HG03460 (cell line): ENCODE measurements at regions not wholly inside any gene's neighbourhood (a gene's known extent, or its start where the extent isn't known, plus 50 kb on each side); places are given as distances from the start of the nearest gene placed in this dataset.

Source experiments
- ATAC-seq: cut with Tn5 transposase; IDR thresholded peaks from one replicate; pipeline ENCODE4 v1.9.1; 2021; ENCODE audit not compliant: unreplicated experiment

GRCh38 chr14:84760489-84761126, 769.3 kb upstream of the FLRT2 start:
- ATAC-seq = no peak

- no peak for ATAC-seq
Measured at GRCh38 chr14:84767434-84767833, 762.5 kb upstream of the FLRT2 start.

GRCh38 chr14:84770030-84770429, 759.9 kb upstream of the FLRT2 start:
- no peak for ATAC-seq

- ATAC-seq = no peak
Measured at GRCh38 chr14:84777356-84777755, 752.6 kb upstream of the FLRT2 start.

GRCh38 chr14:84782902-84783301, 747.0 kb upstream of the FLRT2 start:
- no peak for ATAC-seq

- ATAC-seq = no peak
Measured at GRCh38 chr14:84783511-84783910, 746.4 kb upstream of the FLRT2 start.

GRCh38 chr14:84785996-84786395, 743.9 kb upstream of the FLRT2 start:
- no peak for ATAC-seq

GRCh38 chr14:84789012-84789411, 740.9 kb upstream of the FLRT2 start:
- ATAC-seq = no peak

GRCh38 chr14:84792722-84793410, 737.1 kb upstream of the FLRT2 start:
- no peak for ATAC-seq

- no peak for ATAC-seq
Measured at GRCh38 chr14:84797326-84797725, 732.6 kb upstream of the FLRT2 start.

- ATAC-seq = no peak
Measured at GRCh38 chr14:84804468-84804867, 725.5 kb upstream of the FLRT2 start.

- no peak for ATAC-seq
Measured at GRCh38 chr14:84804895-84805294, 725.0 kb upstream of the FLRT2 start.

- ATAC-seq = no peak
Measured at GRCh38 chr14:84806181-84806580, 723.8 kb upstream of the FLRT2 start.

GRCh38 chr14:84806622-84807021, 723.3 kb upstream of the FLRT2 start:
- no peak for ATAC-seq

- no peak for ATAC-seq
Measured at GRCh38 chr14:84807673-84808072, 722.3 kb upstream of the FLRT2 start.

GRCh38 chr14:84809158-84809557, 720.8 kb upstream of the FLRT2 start:
- ATAC-seq = no peak

GRCh38 chr14:84814391-84814790, 715.6 kb upstream of the FLRT2 start:
- ATAC-seq = no peak

- no peak for ATAC-seq
Measured at GRCh38 chr14:84819528-84819927, 710.4 kb upstream of the FLRT2 start.

GRCh38 chr14:84825481-84826251, 704.3 kb upstream of the FLRT2 start:
- no peak for ATAC-seq

GRCh38 chr14:84826294-84826693, 703.6 kb upstream of the FLRT2 start:
- no peak for ATAC-seq

GRCh38 chr14:84850595-84850994, 679.3 kb upstream of the FLRT2 start:
- no peak for ATAC-seq
